HepG2 (cell line): ENCODE measurements at regions not wholly inside any gene's neighbourhood (a gene's known extent, or its start where the extent isn't known, plus 50 kb on each side); places are given as distances from the start of the nearest gene placed in this dataset.

Experiments
- ARID4A ChIP-seq: sonication (generic); formaldehyde crosslinking; IDR thresholded peaks from 2 replicates; pipeline ENCODE4 v1.5.0; 2020; ENCODE audit warnings: mild to moderate bottlenecking, missing genetic modification reagents, borderline replicate concordance
- FOXK1 ChIP-seq: sonication (generic); formaldehyde crosslinking; IDR thresholded peaks from 2 replicates; pipeline ENCODE4 v1.4.0; 2020; ENCODE audit warnings: low read depth, missing genetic modification reagents, borderline replicate concordance
- FOXP1 ChIP-seq, 2 experiments: fragments of 450-650 bp in 1 of 2; IDR thresholded peaks; 2 replicates each; pipeline ENCODE4 v1.6.1; 2017 to 2018; ENCODE audit warnings: antibody characterized with exemption in 1 of 2
- KAT7 ChIP-seq: IDR thresholded peaks from 2 replicates; pipeline ENCODE4 v1.6.1; 2018; ENCODE audit warnings: borderline replicate concordance, missing compliant biosample characterization
- PAF1 ChIP-seq: IDR thresholded peaks from 2 replicates; pipeline ENCODE4 v1.6.1; 2016; ENCODE audit warnings: missing genetic modification reagents, missing compliant biosample characterization
- RELA ChIP-seq: sonication (generic); formaldehyde crosslinking; IDR thresholded peaks from 2 replicates; pipeline ENCODE4 v1.4.0; 2020; ENCODE audit warnings: missing genetic modification reagents
- TARDBP ChIP-seq: sonication (generic); formaldehyde crosslinking; IDR thresholded peaks from 2 replicates; pipeline ENCODE4 v1.8.0; 2022; ENCODE audit warnings: mild to moderate bottlenecking, missing genetic modification reagents
- ZBTB10 ChIP-seq: sonication (generic); formaldehyde crosslinking; IDR thresholded peaks from 2 replicates; pipeline ENCODE4 v1.4.0; 2020; ENCODE audit warnings: missing genetic modification reagents, borderline replicate concordance
- ZMYM2 ChIP-seq: sonication (generic); formaldehyde crosslinking; IDR thresholded peaks from 2 replicates; pipeline ENCODE4 v1.8.0; 2022; ENCODE audit warnings: mild to moderate bottlenecking, missing genetic modification reagents
- ZNF724P ChIP-seq: sonication (generic); formaldehyde crosslinking; IDR thresholded peaks from 2 replicates; pipeline ENCODE4 v1.8.0; 2022; ENCODE audit warnings: missing genetic modification reagents, borderline replicate concordance
- TF ChIP-seq, protein P1 (sequence below): sonication (generic); formaldehyde crosslinking; IDR thresholded peaks from 2 replicates; pipeline ENCODE4 v1.8.1; 2023; ENCODE audit warnings: mild to moderate bottlenecking, inconsistent platforms, moderate library complexity, missing genetic modification reagents, borderline replicate concordance
- TF ChIP-seq, protein P2 (sequence below): IDR thresholded peaks from 2 replicates; pipeline ENCODE4 v1.6.1; 2016; ENCODE audit warnings: mild to moderate bottlenecking
- TF ChIP-seq, protein P3 (sequence below): sonication (generic); formaldehyde crosslinking; IDR thresholded peaks from 2 replicates; pipeline ENCODE4 v1.5.0; 2020; ENCODE audit warnings: mild to moderate bottlenecking, missing genetic modification reagents
- TF ChIP-seq, protein P4 (sequence below): sonication (generic); formaldehyde crosslinking; IDR thresholded peaks from 2 replicates; pipeline ENCODE4 v1.8.0; 2022; ENCODE audit warnings: missing genetic modification reagents, mild to moderate bottlenecking, moderate library complexity, borderline replicate concordance

GRCh38 chr6:21538186-21538798 is 55.3 kb upstream of the SOX4 start (continued):
- TF ChIP-seq TARDBP (CRISPR knock-in tag) (no peak), ZBTB10 (CRISPR knock-in tag) (no peak), ARID4A (CRISPR knock-in tag) (no peak), ZNF724P (CRISPR knock-in tag) (no peak), FOXK1 (peak; percentile 52; the same call in 1 of the 2 replicates), RELA (CRISPR knock-in tag) (no peak), ZMYM2 (no peak), FOXP1 (IDR thresholded peaks at IDR 0.05) (no peak), FOXP1 (CRISPR knock-in tag; IDR thresholded peaks at IDR 0.05) (0 out of 2 replicates have a peak, but pooled peaks have one; percentile 6), PAF1 (CRISPR knock-in tag) (no peak), KAT7 (CRISPR knock-in tag) (no peak)
- TF ChIP-seq, protein P1, sequence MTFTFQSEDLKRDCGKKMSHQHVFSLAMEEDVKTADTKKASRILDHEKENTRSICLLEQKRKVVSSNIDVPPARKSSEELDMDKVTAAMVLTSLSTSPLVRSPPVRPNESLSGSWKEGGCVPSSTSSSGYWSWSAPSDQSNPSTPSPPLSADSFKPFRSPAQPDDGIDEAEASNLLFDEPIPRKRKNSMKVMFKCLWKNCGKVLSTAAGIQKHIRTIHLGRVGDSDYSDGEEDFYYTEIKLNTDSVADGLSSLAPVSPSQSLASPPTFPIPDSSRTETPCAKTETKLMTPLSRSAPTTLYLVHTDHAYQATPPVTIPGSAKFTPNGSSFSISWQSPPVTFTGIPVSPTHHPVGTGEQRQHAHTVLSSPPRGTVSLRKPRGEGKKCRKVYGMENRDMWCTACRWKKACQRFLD (CRISPR knock-in tag) = no peak
- TF ChIP-seq, protein P2, sequence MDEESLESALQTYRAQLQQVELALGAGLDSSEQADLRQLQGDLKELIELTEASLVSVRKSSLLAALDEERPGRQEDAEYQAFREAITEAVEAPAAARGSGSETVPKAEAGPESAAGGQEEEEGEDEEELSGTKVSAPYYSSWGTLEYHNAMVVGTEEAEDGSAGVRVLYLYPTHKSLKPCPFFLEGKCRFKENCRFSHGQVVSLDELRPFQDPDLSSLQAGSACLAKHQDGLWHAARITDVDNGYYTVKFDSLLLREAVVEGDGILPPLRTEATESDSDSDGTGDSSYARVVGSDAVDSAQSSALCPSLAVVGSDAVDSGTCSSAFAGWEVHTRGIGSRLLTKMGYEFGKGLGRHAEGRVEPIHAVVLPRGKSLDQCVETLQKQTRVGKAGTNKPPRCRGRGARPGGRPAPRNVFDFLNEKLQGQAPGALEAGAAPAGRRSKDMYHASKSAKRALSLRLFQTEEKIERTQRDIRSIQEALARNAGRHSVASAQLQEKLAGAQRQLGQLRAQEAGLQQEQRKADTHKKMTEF (CRISPR knock-in tag) = peak; percentile 61; the same call in 1 of the 2 replicates
- TF ChIP-seq, protein P3, sequence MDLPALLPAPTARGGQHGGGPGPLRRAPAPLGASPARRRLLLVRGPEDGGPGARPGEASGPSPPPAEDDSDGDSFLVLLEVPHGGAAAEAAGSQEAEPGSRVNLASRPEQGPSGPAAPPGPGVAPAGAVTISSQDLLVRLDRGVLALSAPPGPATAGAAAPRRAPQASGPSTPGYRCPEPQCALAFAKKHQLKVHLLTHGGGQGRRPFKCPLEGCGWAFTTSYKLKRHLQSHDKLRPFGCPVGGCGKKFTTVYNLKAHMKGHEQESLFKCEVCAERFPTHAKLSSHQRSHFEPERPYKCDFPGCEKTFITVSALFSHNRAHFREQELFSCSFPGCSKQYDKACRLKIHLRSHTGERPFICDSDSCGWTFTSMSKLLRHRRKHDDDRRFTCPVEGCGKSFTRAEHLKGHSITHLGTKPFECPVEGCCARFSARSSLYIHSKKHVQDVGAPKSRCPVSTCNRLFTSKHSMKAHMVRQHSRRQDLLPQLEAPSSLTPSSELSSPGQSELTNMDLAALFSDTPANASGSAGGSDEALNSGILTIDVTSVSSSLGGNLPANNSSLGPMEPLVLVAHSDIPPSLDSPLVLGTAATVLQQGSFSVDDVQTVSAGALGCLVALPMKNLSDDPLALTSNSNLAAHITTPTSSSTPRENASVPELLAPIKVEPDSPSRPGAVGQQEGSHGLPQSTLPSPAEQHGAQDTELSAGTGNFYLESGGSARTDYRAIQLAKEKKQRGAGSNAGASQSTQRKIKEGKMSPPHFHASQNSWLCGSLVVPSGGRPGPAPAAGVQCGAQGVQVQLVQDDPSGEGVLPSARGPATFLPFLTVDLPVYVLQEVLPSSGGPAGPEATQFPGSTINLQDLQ = no peak
- TF ChIP-seq, protein P4, sequence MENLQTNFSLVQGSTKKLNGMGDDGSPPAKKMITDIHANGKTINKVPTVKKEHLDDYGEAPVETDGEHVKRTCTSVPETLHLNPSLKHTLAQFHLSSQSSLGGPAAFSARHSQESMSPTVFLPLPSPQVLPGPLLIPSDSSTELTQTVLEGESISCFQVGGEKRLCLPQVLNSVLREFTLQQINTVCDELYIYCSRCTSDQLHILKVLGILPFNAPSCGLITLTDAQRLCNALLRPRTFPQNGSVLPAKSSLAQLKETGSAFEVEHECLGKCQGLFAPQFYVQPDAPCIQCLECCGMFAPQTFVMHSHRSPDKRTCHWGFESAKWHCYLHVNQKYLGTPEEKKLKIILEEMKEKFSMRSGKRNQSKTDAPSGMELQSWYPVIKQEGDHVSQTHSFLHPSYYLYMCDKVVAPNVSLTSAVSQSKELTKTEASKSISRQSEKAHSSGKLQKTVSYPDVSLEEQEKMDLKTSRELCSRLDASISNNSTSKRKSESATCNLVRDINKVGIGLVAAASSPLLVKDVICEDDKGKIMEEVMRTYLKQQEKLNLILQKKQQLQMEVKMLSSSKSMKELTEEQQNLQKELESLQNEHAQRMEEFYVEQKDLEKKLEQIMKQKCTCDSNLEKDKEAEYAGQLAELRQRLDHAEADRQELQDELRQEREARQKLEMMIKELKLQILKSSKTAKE (CRISPR knock-in tag) = no peak
